ENCODE measurements at regions not wholly inside any gene's neighbourhood (a gene's known extent, or its start where the extent isn't known, plus 50 kb on each side); places are given as distances from the start of the nearest gene placed in this dataset.
A peak's percentile ranks its signal among the peaks of the same experiment; 100 is the strongest.

DNA sequence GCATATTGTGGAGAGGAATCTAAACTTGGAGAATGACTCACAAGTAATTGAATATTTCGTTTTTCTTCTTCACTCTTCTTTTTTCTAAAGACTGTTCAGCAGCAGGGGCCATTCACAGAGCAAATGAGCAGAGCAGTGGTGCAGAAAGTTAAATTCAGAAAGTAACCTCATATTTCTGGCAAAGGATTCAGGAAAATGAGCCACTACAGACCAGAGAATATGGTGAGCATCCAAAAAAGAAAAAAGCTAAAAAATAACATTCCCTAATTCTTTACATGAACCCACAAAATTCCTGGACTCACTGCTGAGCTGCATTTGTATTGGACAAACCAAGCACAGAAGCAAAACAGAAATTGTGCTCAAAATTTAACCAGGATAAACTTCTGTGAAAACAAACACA is 1486.8 kb upstream of the C9orf72 start:
- no peak overlapping the region for H3K4me2 ChIP-seq (ENCODE audit: insufficient read depth, insufficient read length, low read length)
- H3K18ac ChIP-seq (ENCODE audit: insufficient read length, low read depth, low read length) = no peak overlapping the region
- Mint-ChIP-seq H3K27me3 (ENCODE audit: low read depth) (no peaks in the 10 kb centered on the region), H3K27ac (peak overlapping the region in 1 of 3 experiments; percentile 56; a peak in 1 of 7 replicates), H3K9me3 (no peaks in the 10 kb centered on the region; a peak in 1 of 5 replicates), H3K36me3 (ENCODE audit: insufficient read depth in 1 of 3, low read depth in 3 of 3) (no peaks in the 10 kb centered on the region), H3K4me1 (peaks cover 0 to 4% of the 10 kb centered on the region in 2 experiments; a peak in 1 of 4 replicates), H3K4me3 (no peak overlapping the region)
- H3K4me1 ChIP-seq (ENCODE audit: insufficient read depth, low read length) = no peaks in the 10 kb centered on the region
- H2BK15ac ChIP-seq (ENCODE audit: low read depth, low read length) = no peak overlapping the region
- H2BK5ac ChIP-seq (ENCODE audit: insufficient read length, low read length) = no peak overlapping the region
- no peak overlapping the region for H4K5ac ChIP-seq (ENCODE audit: insufficient read length, low read depth, low read length)
- H3K14ac ChIP-seq (ENCODE audit: insufficient read depth, low read length) = no peak overlapping the region
- H4K20me1 ChIP-seq (ENCODE audit: control insufficient read depth, insufficient read depth, insufficient read length) = no peaks in the 10 kb centered on the region
- H3K79me1 ChIP-seq (ENCODE audit: insufficient read depth, low read depth, low read length, poor library complexity, severe bottlenecking) = no peaks in the 10 kb centered on the region
- no peak overlapping the region for H3K9ac ChIP-seq (ENCODE audit: extremely low read depth, insufficient read length, low read length)
- no peak for DNase-seq
- H3K4ac ChIP-seq (ENCODE audit: low read depth, low read length) = no peak overlapping the region
- no peak overlapping the region for H2BK12ac ChIP-seq (ENCODE audit: insufficient read length, low read depth, low read length)
- H2AFZ ChIP-seq (ENCODE audit: low read length) = no peak overlapping the region
- no CpG with 5 or more reads among the region's 1 CpG for WGBS (ENCODE audit: extremely low coverage, insufficient read length, low lambda C conversion rate)
- TF ChIP-seq, protein P1, sequence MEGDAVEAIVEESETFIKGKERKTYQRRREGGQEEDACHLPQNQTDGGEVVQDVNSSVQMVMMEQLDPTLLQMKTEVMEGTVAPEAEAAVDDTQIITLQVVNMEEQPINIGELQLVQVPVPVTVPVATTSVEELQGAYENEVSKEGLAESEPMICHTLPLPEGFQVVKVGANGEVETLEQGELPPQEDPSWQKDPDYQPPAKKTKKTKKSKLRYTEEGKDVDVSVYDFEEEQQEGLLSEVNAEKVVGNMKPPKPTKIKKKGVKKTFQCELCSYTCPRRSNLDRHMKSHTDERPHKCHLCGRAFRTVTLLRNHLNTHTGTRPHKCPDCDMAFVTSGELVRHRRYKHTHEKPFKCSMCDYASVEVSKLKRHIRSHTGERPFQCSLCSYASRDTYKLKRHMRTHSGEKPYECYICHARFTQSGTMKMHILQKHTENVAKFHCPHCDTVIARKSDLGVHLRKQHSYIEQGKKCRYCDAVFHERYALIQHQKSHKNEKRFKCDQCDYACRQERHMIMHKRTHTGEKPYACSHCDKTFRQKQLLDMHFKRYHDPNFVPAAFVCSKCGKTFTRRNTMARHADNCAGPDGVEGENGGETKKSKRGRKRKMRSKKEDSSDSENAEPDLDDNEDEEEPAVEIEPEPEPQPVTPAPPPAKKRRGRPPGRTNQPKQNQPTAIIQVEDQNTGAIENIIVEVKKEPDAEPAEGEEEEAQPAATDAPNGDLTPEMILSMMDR (conservative IDR thresholded peaks at IDR 0.05) = no peak
- H3K9me3 ChIP-seq (ENCODE audit: control insufficient read depth, low read depth, low read length) = no peaks in the 10 kb centered on the region
- no peak overlapping the region for H3K23ac ChIP-seq (ENCODE audit: insufficient read length, low read depth, low read length)
- H3K23me2 ChIP-seq (ENCODE audit: insufficient read length, low read depth, low read length, poor library complexity, severe bottlenecking) = no peaks in the 10 kb centered on the region
- no peak overlapping the region for H3T11ph ChIP-seq (ENCODE audit: low read length)
- H3K27me3 ChIP-seq (ENCODE audit: insufficient read depth, low read length) = no peaks in the 10 kb centered on the region
- no peak overlapping the region for H3K56ac ChIP-seq (ENCODE audit: insufficient read length, low read depth, low read length)
- H3K79me2 ChIP-seq (ENCODE audit: insufficient read depth, low read length) = no peaks in the 10 kb centered on the region
- no peak overlapping the region for H3K27ac ChIP-seq (ENCODE audit: insufficient read length, low read depth, low read length)
- H2AK5ac ChIP-seq (ENCODE audit: insufficient read length, low read length) = no peak overlapping the region
- H4K8ac ChIP-seq (replicated peaks; ENCODE audit: insufficient read length, low read depth, low read length) = no peak overlapping the region
- H2BK20ac ChIP-seq (ENCODE audit: low read depth, low read length, poor library complexity, severe bottlenecking) = no peak overlapping the region
- H2BK120ac ChIP-seq (ENCODE audit: low read depth, low read length, poor library complexity, severe bottlenecking) = no peak overlapping the region
- H4K91ac ChIP-seq (ENCODE audit: insufficient read length, low read depth, low read length) = no peak overlapping the region

Data from H9 (cell line).